Loucy (cell line): ENCODE measurements at regions not wholly inside any gene's neighbourhood (a gene's known extent, or its start where the extent isn't known, plus 50 kb on each side); places are given as distances from the start of the nearest gene placed in this dataset.

Experiments
- H2AFZ ChIP-seq: fragments of 200-600 bp; sonication (generic); 2 replicates; pipeline ENCODE4 v1.6.0; 2016; ENCODE audit warnings: antibody characterized with exemption, mild to moderate bottlenecking, low read length, moderate library complexity
- H3F3A ChIP-seq: fragments of 200-600 bp; 2 replicates; pipeline ENCODE4 v1.6.0; 2016; ENCODE audit warnings: antibody characterized with exemption, low read depth, mild to moderate bottlenecking
- H3K27me3 ChIP-seq: fragments of 200-600 bp; sonication (generic); 2 replicates; pipeline ENCODE4 v1.6.1; 2014; ENCODE audit warnings: low read length, mild to moderate bottlenecking; ENCODE audit not compliant: insufficient read depth, poor library complexity, severe bottlenecking
- H3K36me3 ChIP-seq: fragments of 200-600 bp; sonication (generic); 2 replicates; pipeline ENCODE4 v1.6.1; 2016; ENCODE audit warnings: low read length; ENCODE audit not compliant: insufficient read depth
- H3K4me1 ChIP-seq: fragments of 200-600 bp; sonication (generic); 2 replicates; pipeline ENCODE4 v1.5.1; 2014; ENCODE audit warnings: low read length, mild to moderate bottlenecking; ENCODE audit not compliant: insufficient read depth, poor library complexity, severe bottlenecking
- H3K4me2 ChIP-seq: fragments of 200-600 bp; sonication (generic); 2 replicates; pipeline ENCODE4 v1.6.0; 2014; ENCODE audit warnings: antibody characterized with exemption, low read length, low read depth, mild to moderate bottlenecking; ENCODE audit not compliant: poor library complexity, severe bottlenecking
- H3K4me3 ChIP-seq: fragments of 200-600 bp; sonication (generic); 2 replicates; pipeline ENCODE4 v1.5.1; 2014; ENCODE audit warnings: low read length, mild to moderate bottlenecking, mixed read lengths; ENCODE audit not compliant: poor library complexity, severe bottlenecking
- H3K79me2 ChIP-seq: fragments of 200-600 bp; sonication (generic); 2 replicates; pipeline ENCODE4 v1.6.1; 2014; ENCODE audit warnings: low read length; ENCODE audit not compliant: insufficient read depth
- H3K9ac ChIP-seq: fragments of 200-600 bp; sonication (generic); 2 replicates; pipeline ENCODE4 v1.6.0; 2014; ENCODE audit warnings: mild to moderate bottlenecking, low read depth, low read length, moderate library complexity; ENCODE audit not compliant: poor library complexity, severe bottlenecking
- H3K9me2 ChIP-seq: fragments of 200-600 bp; sonication (generic); replicated peaks from 2 replicates; pipeline ENCODE4 v1.6.1; 2016; ENCODE audit warnings: low read depth, low read length, mixed read lengths
- H3K9me3 ChIP-seq: fragments of 200-600 bp; sonication (generic); 2 replicates; pipeline ENCODE4 v1.6.1; 2014; ENCODE audit warnings: mild to moderate bottlenecking, antibody characterized with exemption, low read length, low read depth; ENCODE audit not compliant: insufficient read depth
- H4K20me1 ChIP-seq: fragments of 200-600 bp; sonication (generic); 2 replicates; pipeline ENCODE4 v1.6.0; 2014; ENCODE audit warnings: antibody characterized with exemption, low read length, mild to moderate bottlenecking; ENCODE audit not compliant: insufficient read depth, poor library complexity, severe bottlenecking
- CTCF ChIP-seq: fragments of 200-600 bp; sonication (generic); conservative IDR thresholded peaks from 2 replicates; pipeline ENCODE4 v1.5.1; 2014; ENCODE audit warnings: mild to moderate bottlenecking, antibody characterized with exemption, low read length
- EZH2phosphoT487 ChIP-seq: fragments of 200-600 bp; IDR thresholded peaks from 2 replicates; pipeline ENCODE4 v1.6.1; 2018; ENCODE audit warnings: antibody characterized with exemption, mild to moderate bottlenecking, moderate library complexity, borderline replicate concordance

- no peaks in the 10 kb centered on the region for H3K27me3 ChIP-seq
- H3K4me1 ChIP-seq, result peaks cover 56% of the 10 kb centered on the region
- H4K20me1 ChIP-seq, result no peaks in the 10 kb centered on the region
- no peak overlapping the region for H3K4me2 ChIP-seq
- no peak overlapping the region for H3K4me3 ChIP-seq
- H3K36me3 ChIP-seq, result no peaks in the 10 kb centered on the region
- H3K9me2 ChIP-seq, result no peaks in the 10 kb centered on the region
- no peak overlapping the region for H3K9ac ChIP-seq
- H2AFZ ChIP-seq, result no peak overlapping the region
- no peaks in the 10 kb centered on the region for H3K9me3 ChIP-seq
- no peaks in the 10 kb centered on the region for H3K79me2 ChIP-seq
- no peak for TF ChIP-seq CTCF
- TF ChIP-seq EZH2phosphoT487, result no peak
- H3F3A ChIP-seq, result no peaks in the 10 kb centered on the region
These were observed 206.3 kb upstream of the S1PR3 start for GRCh38 chr9:88784960-88785359.

- Histone ChIP-seq H3K4me2 (no peak overlapping the region), H3K9me2 (no peaks in the 10 kb centered on the region)
- TF ChIP-seq CTCF, result no peak
- TF ChIP-seq EZH2phosphoT487, result no peak
These were observed 204.8 kb upstream of the S1PR3 start for GRCh38 chr9:88786291-88787079.

DNA sequence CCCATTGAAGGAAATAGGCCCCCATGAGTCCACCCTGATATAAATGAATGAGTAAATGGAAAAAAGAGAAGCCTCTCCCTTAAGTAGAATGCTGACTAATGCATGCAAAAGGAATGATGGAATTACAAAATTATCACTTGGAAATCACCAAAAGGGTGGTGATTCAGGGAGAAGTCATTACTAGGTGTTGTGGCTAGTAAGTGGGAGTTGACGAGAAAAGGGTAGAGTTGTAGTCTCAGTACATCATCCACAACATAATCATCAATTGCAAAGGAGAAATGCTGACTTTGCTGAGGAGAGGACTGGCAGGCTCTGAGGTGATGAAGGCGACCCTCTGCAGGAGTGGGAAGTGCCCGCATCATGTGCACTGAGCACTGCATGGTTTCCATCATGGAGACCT is 201.5 kb upstream of the S1PR3 start:
- Histone ChIP-seq H3K4me2 (no peak overlapping the region), H3K4me3 (no peak overlapping the region), H3K4me1 (peaks cover 45% of the 10 kb centered on the region), H3K27me3 (no peaks in the 10 kb centered on the region), H4K20me1 (no peaks in the 10 kb centered on the region), H2AFZ (no peak overlapping the region), H3F3A (no peaks in the 10 kb centered on the region), H3K36me3 (no peaks in the 10 kb centered on the region), H3K9me3 (no peaks in the 10 kb centered on the region), H3K79me2 (no peaks in the 10 kb centered on the region), H3K9me2 (no peaks in the 10 kb centered on the region), H3K9ac (no peak overlapping the region)
- TF ChIP-seq EZH2phosphoT487 (no peak), CTCF (no peak)

More at GRCh38 chr9:88786291-88787079, 204.8 kb upstream of the S1PR3 start:
- H4K20me1 ChIP-seq, result no peaks in the 10 kb centered on the region
- H2AFZ ChIP-seq, result no peak overlapping the region
- H3K36me3 ChIP-seq, result no peaks in the 10 kb centered on the region
- no peaks in the 10 kb centered on the region for H3K79me2 ChIP-seq
- no peaks in the 10 kb centered on the region for H3F3A ChIP-seq
- peaks cover 56% of the 10 kb centered on the region for H3K4me1 ChIP-seq
- no peak overlapping the region for H3K9ac ChIP-seq
- no peaks in the 10 kb centered on the region for H3K27me3 ChIP-seq
- no peak overlapping the region for H3K4me3 ChIP-seq
- H3K9me3 ChIP-seq, result no peaks in the 10 kb centered on the region
